IPS DF 6.9 (cell line): ENCODE measurements at regions not wholly inside any gene's neighbourhood (a gene's known extent, or its start where the extent isn't known, plus 50 kb on each side); places are given as distances from the start of the nearest gene placed in this dataset.
"Not testable (repeated sequence)": the region's sequence is repeated elsewhere in the genome, so short reads cannot be mapped to it uniquely, and the experiment has no call there.

ENCODE experiments used
- DNase-seq: peaks from one replicate; pipeline ENCODE4 v3.0.0-alpha.2; 2013; ENCODE audit warnings: low read depth, low spot score
- H3K27ac ChIP-seq: one replicate; pipeline ENCODE4 v1.5.1; 2013; ENCODE audit warnings: low read length, control low read depth
- H3K27me3 ChIP-seq: 2 replicates; pipeline ENCODE4 v1.6.1; 2013; ENCODE audit warnings: mild to moderate bottlenecking, low read length; ENCODE audit not compliant: control insufficient read depth, insufficient read depth
- H3K36me3 ChIP-seq: 2 replicates; pipeline ENCODE4 v1.6.1; 2013; ENCODE audit warnings: low read length; ENCODE audit not compliant: control insufficient read depth, insufficient read depth
- H3K4me1 ChIP-seq: 2 replicates; pipeline ENCODE4 v1.6.1; 2013; ENCODE audit warnings: low read length; ENCODE audit not compliant: control insufficient read depth, insufficient read depth
- H3K4me3 ChIP-seq: 2 replicates; pipeline ENCODE4 v1.5.1; 2013; ENCODE audit warnings: mild to moderate bottlenecking, low read length
- H3K9me3 ChIP-seq: 2 replicates; pipeline ENCODE4 v1.6.1; 2013; ENCODE audit warnings: low read length, inconsistent platforms; ENCODE audit not compliant: control insufficient read depth, insufficient read depth
- WGBS: extraction: QIAGEN DNeasy Blood & Tissue Kit; methylation state at CpG from one replicate; pipeline ENCODE4 v1.1.7; 2013; ENCODE audit warnings: mixed read lengths, missing lambda C conversion rate; ENCODE audit not compliant: insufficient read length, insufficient coverage; 5-methylcytosine and 5-hydroxymethylcytosine counted together

GRCh38 chr6:27755768-27756167, 156.4 kb downstream of the OR2B2 start:
- H3K27ac ChIP-seq = no peak overlapping the region
- no peaks in the 10 kb centered on the region for H3K9me3 ChIP-seq
- no peaks in the 10 kb centered on the region for H3K36me3 ChIP-seq
- H3K27me3 ChIP-seq = peaks cover 13% of the 10 kb centered on the region; the same call in 1 of the 2 replicates
- H3K4me1 ChIP-seq = no peaks in the 10 kb centered on the region
- no peak overlapping the region for H3K4me3 ChIP-seq
- WGBS = no CpG with 5 or more reads among the region's 4 CpGs
- no peak for DNase-seq

- Histone ChIP-seq H3K27me3 (peaks cover 10% of the 10 kb centered on the region; the same call in 1 of the 2 replicates), H3K4me3 (no peak overlapping the region), H3K4me1 (no peaks in the 10 kb centered on the region), H3K9me3 (no peaks in the 10 kb centered on the region), H3K36me3 (no peaks in the 10 kb centered on the region), H3K27ac (no peak overlapping the region)
- DNase-seq = no peak
- no CpG with 5 or more reads among the region's 1 CpG for WGBS
Measured at GRCh38 chr6:27754408-27754782, 157.8 kb downstream of the OR2B2 start.

- Histone ChIP-seq H3K9me3 (no peaks in the 10 kb centered on the region), H3K4me3 (peak overlapping the region; percentile 15; the same call in 1 of the 2 replicates), H3K36me3 (no peaks in the 10 kb centered on the region), H3K27me3 (peaks cover 9% of the 10 kb centered on the region; the same call in 1 of the 2 replicates), H3K4me1 (no peaks in the 10 kb centered on the region), H3K27ac (no peak overlapping the region)
- DNase-seq = no peak
- no CpG with 5 or more reads among the region's 12 CpGs for WGBS
Measured at GRCh38 chr6:27753668-27754407, 158.4 kb downstream of the OR2B2 start.

GRCh38 chr6:27752038-27752885, 159.9 kb downstream of the OR2B2 start:
- H3K4me1 ChIP-seq = no peaks in the 10 kb centered on the region
- no peak for DNase-seq
- no peaks in the 10 kb centered on the region for H3K9me3 ChIP-seq
- peak overlapping the region; percentile 81; the same call in 1 of the 2 replicates for H3K4me3 ChIP-seq
- no peaks in the 10 kb centered on the region for H3K36me3 ChIP-seq
- peaks cover 9% of the 10 kb centered on the region; the same call in 1 of the 2 replicates for H3K27me3 ChIP-seq
- H3K27ac ChIP-seq = no peak overlapping the region
- WGBS = no CpG with 5 or more reads among the region's 24 CpGs

GRCh38 chr6:27748661-27749060, 163.5 kb downstream of the OR2B2 start:
- no peaks in the 10 kb centered on the region for H3K9me3 ChIP-seq
- no peak overlapping the region for H3K4me3 ChIP-seq
- no CpG with 5 or more reads among the region's 7 CpGs for WGBS
- DNase-seq = no peak
- no peaks in the 10 kb centered on the region for H3K4me1 ChIP-seq
- H3K27ac ChIP-seq = no peak overlapping the region
- no peaks in the 10 kb centered on the region for H3K36me3 ChIP-seq
- H3K27me3 ChIP-seq = peaks cover 9% of the 10 kb centered on the region; the same call in 1 of the 2 replicates

GRCh38 chr6:27747637-27748036, 164.6 kb downstream of the OR2B2 start:
- H3K9me3 ChIP-seq = no peaks in the 10 kb centered on the region
- no peak for DNase-seq
- H3K4me1 ChIP-seq = no peaks in the 10 kb centered on the region
- H3K36me3 ChIP-seq = no peaks in the 10 kb centered on the region
- H3K27me3 ChIP-seq = peaks cover 15% of the 10 kb centered on the region; the same call in 1 of the 2 replicates
- WGBS = no CpG with 5 or more reads among the region's 6 CpGs
- H3K27ac ChIP-seq = no peak overlapping the region
- H3K4me3 ChIP-seq = no peak overlapping the region

- DNase-seq, H3K27ac ChIP-seq, H3K4me3 ChIP-seq, H3K4me1 ChIP-seq, H3K36me3 ChIP-seq, H3K9me3 ChIP-seq: not testable (repeated sequence)
- peaks cover 18% of the 10 kb centered on the region; the same call in 1 of the 2 replicates for H3K27me3 ChIP-seq
- no CpG with 5 or more reads among the region's 4 CpGs for WGBS
Measured at GRCh38 chr6:27746860-27747259, 165.3 kb downstream of the OR2B2 start.

GRCh38 chr6:27743787-27744186, 168.4 kb downstream of the OR2B2 start:
- Histone ChIP-seq H3K27me3 (peaks cover 25% of the 10 kb centered on the region; the same call in 1 of the 2 replicates), H3K4me3 (no peak overlapping the region), H3K4me1 (no peaks in the 10 kb centered on the region), H3K9me3 (no peaks in the 10 kb centered on the region), H3K36me3 (no peaks in the 10 kb centered on the region), H3K27ac (no peak overlapping the region)
- no peak for DNase-seq
- WGBS = no CpG with 5 or more reads among the region's 7 CpGs

GRCh38 chr6:27742833-27743573, 169.2 kb downstream of the OR2B2 start:
- DNase-seq = no peak
- no CpG with 5 or more reads among the region's 10 CpGs for WGBS
- Histone ChIP-seq H3K4me1 (no peaks in the 10 kb centered on the region), H3K4me3 (no peak overlapping the region), H3K27me3 (peaks cover 25% of the 10 kb centered on the region; the same call in 1 of the 2 replicates), H3K27ac (no peak overlapping the region), H3K36me3 (no peaks in the 10 kb centered on the region), H3K9me3 (no peaks in the 10 kb centered on the region)

GRCh38 chr6:27739902-27740301, 172.3 kb downstream of the OR2B2 start:
- peaks cover 16% of the 10 kb centered on the region; the same call in 1 of the 2 replicates for H3K27me3 ChIP-seq
- not testable (repeated sequence) for H3K36me3 ChIP-seq, H3K4me1 ChIP-seq, DNase-seq, H3K9me3 ChIP-seq, H3K4me3 ChIP-seq, H3K27ac ChIP-seq
- WGBS = no CpG with 5 or more reads among the region's 8 CpGs
